ENCODE measurements at regions not wholly inside any gene's neighbourhood (a gene's known extent, or its start where the extent isn't known, plus 50 kb on each side); places are given as distances from the start of the nearest gene placed in this dataset.

DNA sequence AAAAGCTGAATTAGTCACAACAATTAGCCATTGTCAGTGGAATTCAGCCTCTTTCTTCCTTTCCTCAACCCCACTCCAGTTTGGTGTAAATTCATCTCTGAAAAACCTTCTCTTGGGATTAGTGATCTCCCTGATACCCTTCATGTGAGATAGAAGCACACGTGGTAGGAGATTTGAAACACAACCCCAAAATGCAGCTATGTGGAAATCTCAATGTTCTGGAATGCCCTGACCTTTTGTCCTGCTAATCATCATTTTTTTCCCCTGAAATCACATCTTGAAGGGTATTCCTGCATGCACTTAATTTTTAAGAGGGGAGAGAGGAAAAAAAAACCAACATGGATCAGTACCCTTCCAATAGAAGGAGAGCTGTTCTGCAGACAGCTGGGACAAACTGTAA is 612.6 kb downstream of the EBF1 start:
- Mint-ChIP-seq H3K36me3 (ENCODE audit: insufficient read depth, unreplicated experiment) (no peaks in the 10 kb centered on the region), H3K4me3 (ENCODE audit: unreplicated experiment) (no peak overlapping the region), H3K27me3 (ENCODE audit: insufficient read depth, unreplicated experiment) (no peaks in the 10 kb centered on the region), H3K4me1 (ENCODE audit: insufficient read depth, unreplicated experiment) (peaks cover 9% of the 10 kb centered on the region), H3K9me3 (ENCODE audit: unreplicated experiment) (no peaks in the 10 kb centered on the region), H3K27ac (ENCODE audit: low read depth, unreplicated experiment) (no peak overlapping the region)
- TF ChIP-seq, protein P1, sequence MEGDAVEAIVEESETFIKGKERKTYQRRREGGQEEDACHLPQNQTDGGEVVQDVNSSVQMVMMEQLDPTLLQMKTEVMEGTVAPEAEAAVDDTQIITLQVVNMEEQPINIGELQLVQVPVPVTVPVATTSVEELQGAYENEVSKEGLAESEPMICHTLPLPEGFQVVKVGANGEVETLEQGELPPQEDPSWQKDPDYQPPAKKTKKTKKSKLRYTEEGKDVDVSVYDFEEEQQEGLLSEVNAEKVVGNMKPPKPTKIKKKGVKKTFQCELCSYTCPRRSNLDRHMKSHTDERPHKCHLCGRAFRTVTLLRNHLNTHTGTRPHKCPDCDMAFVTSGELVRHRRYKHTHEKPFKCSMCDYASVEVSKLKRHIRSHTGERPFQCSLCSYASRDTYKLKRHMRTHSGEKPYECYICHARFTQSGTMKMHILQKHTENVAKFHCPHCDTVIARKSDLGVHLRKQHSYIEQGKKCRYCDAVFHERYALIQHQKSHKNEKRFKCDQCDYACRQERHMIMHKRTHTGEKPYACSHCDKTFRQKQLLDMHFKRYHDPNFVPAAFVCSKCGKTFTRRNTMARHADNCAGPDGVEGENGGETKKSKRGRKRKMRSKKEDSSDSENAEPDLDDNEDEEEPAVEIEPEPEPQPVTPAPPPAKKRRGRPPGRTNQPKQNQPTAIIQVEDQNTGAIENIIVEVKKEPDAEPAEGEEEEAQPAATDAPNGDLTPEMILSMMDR (IDR thresholded peaks at IDR 0.05; ENCODE audit: unreplicated experiment) = no peak
- ChIA-PET POLR2A (interaction anchor here (2.2 kb wide), 1 partner anchor 23 kb away, joined by 7 read pairs; no protein-coding TSS in a partner anchor), CTCF (interaction anchor here (2.1 kb wide), 1 partner anchor 12 kb away, joined by 8 read pairs; no protein-coding TSS in a partner anchor)
- intact Hi-C loops (cut with micrococcal nuclease) = no loop called here
- BruUV-seq (replicated peaks) = no TSS peak
- DNase-seq (ENCODE audit: unreplicated experiment) = no peak

DNA sequence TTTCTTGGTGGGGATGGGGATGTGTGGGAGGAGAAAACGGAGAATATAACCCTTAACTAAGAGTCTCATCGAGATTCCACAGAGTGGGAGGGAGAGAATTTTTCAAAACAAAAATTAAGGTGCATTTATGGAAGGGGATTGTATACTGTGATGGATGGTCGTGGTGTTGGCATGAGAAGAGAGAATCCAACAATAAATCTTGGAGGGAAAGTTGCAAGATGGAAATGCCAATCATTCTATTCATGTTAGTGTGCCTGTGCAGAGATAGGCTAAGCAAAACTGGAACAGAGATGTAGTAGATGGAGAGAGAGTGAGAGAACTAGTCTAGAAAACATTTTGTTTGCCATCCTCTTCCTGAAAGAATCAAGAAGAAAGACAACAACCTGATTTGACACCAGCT is 613.1 kb downstream of the EBF1 start:
- ChIA-PET CTCF (interaction anchor here (0.7 to 2.1 kb wide), 2 partner anchors 11 to 387 kb away, joined by 4 to 8 read pairs; no protein-coding TSS in a partner anchor), POLR2A (interaction anchor here (1.3 to 2.2 kb wide), 2 partner anchors 23 to 27 kb away, joined by 4 to 7 read pairs; no protein-coding TSS in a partner anchor)
- intact Hi-C loops (cut with micrococcal nuclease) = no loop called here
- TF ChIP-seq, protein P1 (IDR thresholded peaks at IDR 0.05; ENCODE audit: unreplicated experiment) = no peak
- Mint-ChIP-seq H3K4me1 (ENCODE audit: insufficient read depth, unreplicated experiment) (peaks cover 9% of the 10 kb centered on the region), H3K4me3 (ENCODE audit: unreplicated experiment) (no peak overlapping the region), H3K9me3 (ENCODE audit: unreplicated experiment) (no peaks in the 10 kb centered on the region), H3K27me3 (ENCODE audit: insufficient read depth, unreplicated experiment) (no peaks in the 10 kb centered on the region), H3K36me3 (ENCODE audit: insufficient read depth, unreplicated experiment) (no peaks in the 10 kb centered on the region), H3K27ac (ENCODE audit: low read depth, unreplicated experiment) (no peak overlapping the region)
- no peak for DNase-seq (ENCODE audit: unreplicated experiment)
- no TSS peak for BruUV-seq (replicated peaks)

DNA sequence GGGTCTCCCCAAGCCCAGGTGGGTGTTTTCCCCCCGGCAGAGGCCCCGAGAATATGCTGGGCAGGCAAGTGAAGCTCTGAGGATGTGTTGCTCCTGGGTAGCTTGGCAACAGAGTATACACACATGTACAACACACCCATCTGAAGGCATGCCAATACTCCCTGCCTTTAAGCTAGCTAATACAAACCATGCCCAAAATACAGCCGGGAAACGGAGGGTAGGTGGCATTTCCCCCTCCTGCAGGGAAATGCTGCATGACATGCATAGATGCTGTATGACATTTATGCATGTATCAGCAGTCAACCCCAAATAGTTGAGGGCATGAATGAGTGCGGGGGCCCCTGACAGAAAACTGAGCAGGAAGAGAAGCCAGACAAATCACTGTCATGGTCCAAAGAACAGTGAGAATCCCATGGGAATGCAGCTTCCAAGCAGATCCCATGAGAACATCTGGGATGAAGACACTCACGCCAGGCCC is 614.1 kb downstream of the EBF1 start:
- Mint-ChIP-seq H3K4me3 (ENCODE audit: unreplicated experiment) (no peak overlapping the region), H3K36me3 (ENCODE audit: insufficient read depth, unreplicated experiment) (no peaks in the 10 kb centered on the region), H3K9me3 (ENCODE audit: unreplicated experiment) (no peaks in the 10 kb centered on the region), H3K27me3 (ENCODE audit: insufficient read depth, unreplicated experiment) (no peaks in the 10 kb centered on the region), H3K4me1 (ENCODE audit: insufficient read depth, unreplicated experiment) (peaks cover 9% of the 10 kb centered on the region), H3K27ac (ENCODE audit: low read depth, unreplicated experiment) (no peak overlapping the region)
- POLR2A ChIA-PET = interaction anchor here (0.6 to 1.3 kb wide), 2 partner anchors 28 to 77 kb away, joined by 4 to 5 read pairs; no protein-coding TSS in a partner anchor
- BruUV-seq (replicated peaks) = no TSS peak
- no peak for DNase-seq (ENCODE audit: unreplicated experiment)
- intact Hi-C loops (cut with micrococcal nuclease) = no loop called here
- CTCF ChIA-PET = interaction anchor here (0.7 to 2.1 kb wide), 2 partner anchors 10 to 386 kb away, joined by 4 to 8 read pairs; no protein-coding TSS in a partner anchor
- TF ChIP-seq, protein P1 (IDR thresholded peaks at IDR 0.05; ENCODE audit: unreplicated experiment) = no peak

DNA sequence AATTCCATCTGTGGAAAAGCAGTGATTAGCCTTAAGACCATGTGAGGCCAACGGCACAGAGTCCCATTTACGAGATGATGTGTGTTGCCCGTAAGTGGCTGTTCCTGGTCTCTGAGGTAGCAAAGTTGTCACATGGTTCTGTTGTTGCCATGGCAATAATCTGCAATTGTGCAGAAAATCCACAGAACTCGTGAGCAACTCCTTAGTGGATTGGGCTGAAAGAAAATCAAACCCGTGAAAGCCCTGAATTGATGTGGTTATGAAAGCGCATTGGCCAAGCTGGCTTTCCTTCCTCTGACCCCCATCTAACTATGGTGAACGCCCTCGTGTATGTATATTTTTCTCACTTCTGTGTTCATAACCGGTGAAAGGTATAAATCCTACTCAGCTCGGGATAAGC is 614.7 kb downstream of the EBF1 start:
- Mint-ChIP-seq H3K27ac (ENCODE audit: low read depth, unreplicated experiment) (no peak overlapping the region), H3K9me3 (ENCODE audit: unreplicated experiment) (no peaks in the 10 kb centered on the region), H3K27me3 (ENCODE audit: insufficient read depth, unreplicated experiment) (no peaks in the 10 kb centered on the region), H3K4me3 (ENCODE audit: unreplicated experiment) (no peak overlapping the region), H3K4me1 (ENCODE audit: insufficient read depth, unreplicated experiment) (peaks cover 9% of the 10 kb centered on the region), H3K36me3 (ENCODE audit: insufficient read depth, unreplicated experiment) (no peaks in the 10 kb centered on the region)
- BruUV-seq (replicated peaks) = no TSS peak
- DNase-seq (ENCODE audit: unreplicated experiment) = no peak
- TF ChIP-seq, protein P1 (IDR thresholded peaks at IDR 0.05; ENCODE audit: unreplicated experiment) = no peak
- POLR2A ChIA-PET = no interaction called here
- intact Hi-C loops (cut with micrococcal nuclease) = no loop called here
- CTCF ChIA-PET = interaction anchor here (0.6 to 2.1 kb wide), 2 partner anchors 10 to 168 kb away, joined by 3 to 8 read pairs; no protein-coding TSS in a partner anchor
